HG03460 (cell line): ENCODE measurements at regions not wholly inside any gene's neighbourhood (a gene's known extent, or its start where the extent isn't known, plus 50 kb on each side); places are given as distances from the start of the nearest gene placed in this dataset.

Experiments
- ATAC-seq: cut with Tn5 transposase; IDR thresholded peaks from one replicate; pipeline ENCODE4 v1.9.1; 2021; ENCODE audit not compliant: unreplicated experiment

- ATAC-seq = no peak
Observed at GRCh38 chr1:119298687-119299303, 69.8 kb upstream of the HAO2 start.

DNA sequence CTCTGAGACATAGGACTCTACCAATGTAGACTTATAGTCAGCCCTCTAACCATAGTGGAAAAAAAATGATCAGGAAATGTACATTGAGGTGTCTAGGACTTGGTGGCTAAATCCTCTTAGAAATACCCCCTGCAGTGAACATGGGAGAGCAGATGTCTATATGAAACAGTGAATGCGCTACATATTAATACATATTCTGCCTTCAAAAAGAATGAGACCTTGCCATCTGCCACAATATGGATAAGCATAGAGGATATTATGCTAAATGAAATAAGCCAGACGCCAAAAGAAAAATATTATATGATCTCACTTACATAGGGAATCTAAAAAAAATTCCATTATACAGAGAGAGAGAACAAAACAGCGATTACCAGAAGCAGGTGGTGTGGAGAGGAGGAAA is 66.6 kb upstream of the HAO2 start:
- ATAC-seq = no peak

DNA sequence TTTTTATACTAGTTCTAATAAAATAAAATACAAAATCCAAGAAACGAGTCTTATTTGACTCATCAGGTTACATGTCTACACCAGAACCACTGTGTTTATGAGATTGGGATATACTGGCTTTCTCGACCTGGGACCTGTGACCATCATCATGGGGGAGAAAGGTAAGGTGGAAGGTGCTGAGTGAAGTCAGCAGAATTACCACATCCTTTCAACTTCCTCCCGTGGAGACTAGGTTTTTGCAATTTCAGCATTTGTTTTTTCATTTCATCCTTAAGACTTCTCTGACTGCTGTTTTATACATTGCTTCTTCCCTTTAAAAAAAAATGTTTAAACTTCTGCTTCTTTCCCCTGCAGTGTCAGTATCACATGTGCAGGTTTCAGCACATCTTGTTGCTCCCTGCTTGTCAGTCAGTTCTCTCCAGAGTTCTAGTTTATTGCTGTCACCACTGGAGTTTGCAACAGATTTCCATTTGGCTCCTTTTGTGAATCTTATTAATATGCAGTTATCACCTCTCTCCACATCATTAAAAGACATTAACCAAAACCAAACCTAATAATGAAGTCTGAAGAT is 60.4 kb upstream of the HAO2 start:
- no peak for ATAC-seq

DNA sequence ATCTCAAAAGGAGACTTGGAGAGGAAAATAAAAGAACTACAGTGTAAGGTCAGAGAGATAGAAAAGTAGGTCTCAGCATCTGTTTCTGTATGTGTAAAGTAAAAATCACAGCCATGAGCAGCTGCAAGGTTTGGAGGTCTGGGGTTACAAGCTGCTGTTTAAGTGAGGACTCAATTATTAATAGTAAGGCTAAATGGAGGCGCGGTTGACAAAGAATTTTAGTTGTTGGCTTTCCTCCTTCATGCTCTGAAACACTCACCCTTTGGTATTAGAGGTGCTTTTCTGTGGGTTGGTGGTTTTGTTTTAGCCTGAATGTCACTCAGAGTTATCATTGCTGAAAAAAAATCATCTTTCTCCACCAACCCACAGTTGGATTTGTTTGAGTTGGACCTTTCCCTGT is 59.8 kb upstream of the HAO2 start:
- no peak for ATAC-seq

DNA sequence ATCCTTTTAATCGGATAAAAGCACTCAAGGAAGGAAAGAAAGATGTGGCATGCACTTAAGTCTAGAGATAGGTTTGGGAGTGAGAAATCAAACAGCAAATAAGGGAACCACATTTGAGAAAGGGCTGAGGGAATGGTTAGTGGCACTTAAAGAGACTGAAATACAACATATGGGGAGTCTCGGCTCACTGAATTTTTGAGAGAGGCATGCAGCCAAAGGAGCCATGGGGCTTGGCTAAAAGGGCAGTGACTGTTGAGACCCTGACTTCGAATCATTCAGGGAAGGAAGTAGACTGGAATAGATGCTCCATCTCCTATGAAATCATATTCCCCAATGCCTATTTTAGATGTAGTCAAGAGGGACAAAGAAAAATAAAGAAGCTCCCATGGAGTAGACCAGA is 58.3 kb upstream of the HAO2 start:
- ATAC-seq = no peak

DNA sequence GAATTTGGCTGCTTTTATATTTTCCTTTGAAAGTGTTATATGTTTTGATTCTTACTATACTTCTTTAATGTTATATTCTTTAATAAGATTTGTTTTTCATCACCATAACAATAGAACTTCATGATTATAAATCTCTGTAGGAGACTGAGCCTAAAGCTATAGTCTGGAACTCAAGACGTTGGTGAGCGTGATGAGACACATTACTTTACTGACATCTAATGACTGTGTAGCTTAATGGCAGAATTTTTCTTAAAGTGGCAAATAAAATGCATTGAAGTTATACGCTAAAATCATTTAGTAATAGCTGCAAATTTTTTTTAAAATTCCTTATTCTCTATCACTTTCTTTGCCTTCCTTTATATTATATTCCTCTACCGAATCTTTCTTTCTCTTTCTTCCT is 56.1 kb upstream of the HAO2 start:
- no peak for ATAC-seq

GRCh38 chr1:119314001-119314796 is 54.4 kb upstream of the HAO2 start:
- no peak for ATAC-seq

GRCh38 chr1:119316870-119317416 is 51.6 kb upstream of the HAO2 start:
- no peak for ATAC-seq

DNA sequence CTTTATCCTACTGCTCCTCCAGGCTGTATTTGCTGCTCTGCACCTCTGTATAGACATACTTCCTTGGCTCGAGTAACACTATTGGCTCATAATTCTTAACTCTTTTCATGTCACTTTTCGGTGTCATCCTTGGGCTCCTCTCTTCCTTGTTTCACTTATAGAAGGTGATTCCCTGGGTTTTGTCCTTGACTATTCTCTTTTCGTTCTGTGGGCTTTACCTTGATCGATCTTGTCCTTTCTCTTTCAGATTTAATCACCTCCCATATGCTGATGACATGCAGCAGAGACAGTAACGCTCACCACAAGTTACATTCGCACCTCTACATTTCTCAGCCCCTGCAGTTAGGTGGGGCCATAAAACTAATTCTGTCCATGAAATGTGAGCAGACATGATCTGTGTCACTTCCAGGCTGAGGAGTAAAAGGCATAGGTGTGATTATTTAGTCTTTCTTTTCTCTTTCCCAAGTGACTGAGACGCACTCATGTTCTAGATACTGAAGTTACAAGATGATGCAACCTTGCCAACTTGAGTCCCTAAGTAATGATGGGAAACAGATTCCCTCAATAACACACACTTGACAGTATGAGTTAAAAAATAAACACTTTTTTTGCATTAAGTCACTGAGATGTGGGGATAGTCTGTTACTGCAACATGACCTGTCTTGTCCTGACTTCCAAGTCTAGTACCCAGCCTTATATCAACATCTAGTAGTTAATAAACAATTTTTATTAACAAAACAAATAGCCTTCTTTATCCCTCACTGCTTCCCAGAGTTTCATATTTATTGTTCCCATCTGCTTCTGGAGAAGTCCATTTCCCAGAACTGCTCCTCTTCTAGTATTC is 49.9 kb upstream of the HAO2 start:
- ATAC-seq = peak; percentile 71
